G401 (cell line): ENCODE measurements at regions not wholly inside any gene's neighbourhood (a gene's known extent, or its start where the extent isn't known, plus 50 kb on each side); places are given as distances from the start of the nearest gene placed in this dataset.

Experiments used
- DNase-seq: peaks from one replicate; pipeline ENCODE4 v3.0.0-alpha.2; 2015; ENCODE audit warnings: low spot score
- in situ Hi-C: cut with HindIII; loops from 2 replicates; pipeline ENCODE4 v1.10.0; 2016; ENCODE audit warnings: low sequenced_read_pairs, mixed read lengths

GRCh38 chr17:72535779-72536178 lies 415.0 kb downstream of the SOX9 start:
- DNase-seq: no peak
- in situ Hi-C loops: no loop called here

- DNase-seq: no peak
- in situ Hi-C loops: no loop called here
These were observed 416.0 kb downstream of the SOX9 start for GRCh38 chr17:72536788-72537187.

- DNase-seq: no peak
These were observed 417.6 kb downstream of the SOX9 start for GRCh38 chr17:72538443-72538842.

GRCh38 chr17:72538901-72539352 lies 418.1 kb downstream of the SOX9 start:
- DNase-seq: peak; percentile 37
- in situ Hi-C loops: no loop called here

More at GRCh38 chr17:72538443-72538842, 417.6 kb downstream of the SOX9 start:
- in situ Hi-C loops: no loop called here

GRCh38 chr17:72539981-72540897 lies 419.4 kb downstream of the SOX9 start:
- in situ Hi-C loops: no loop called here
- peak; percentile 54 for DNase-seq

GRCh38 chr17:72542317-72542716 lies 421.5 kb downstream of the SOX9 start:
- in situ Hi-C loops: no loop called here
- no peak for DNase-seq

GRCh38 chr17:72545766-72546165 lies 424.9 kb downstream of the SOX9 start:
- in situ Hi-C loops: no loop called here
- no peak for DNase-seq

GRCh38 chr17:72553051-72553755 lies 432.4 kb downstream of the SOX9 start:
- in situ Hi-C loops: no loop called here
- DNase-seq: no peak

- in situ Hi-C loops: no loop called here
- DNase-seq: no peak
These were observed 433.7 kb downstream of the SOX9 start for GRCh38 chr17:72554508-72554907.

- DNase-seq: no peak
- in situ Hi-C loops: no loop called here
These were observed 434.2 kb downstream of the SOX9 start for GRCh38 chr17:72555052-72555451.

- in situ Hi-C loops: no loop called here
These were observed 436.4 kb downstream of the SOX9 start for GRCh38 chr17:72556944-72557826.

GRCh38 chr17:72558971-72559476 lies 438.2 kb downstream of the SOX9 start:
- in situ Hi-C loops: no loop called here
- no peak for DNase-seq

More at GRCh38 chr17:72556944-72557826, 436.4 kb downstream of the SOX9 start:
- peak; percentile 57 for DNase-seq

- in situ Hi-C loops: no loop called here
- DNase-seq: peak; percentile 66
These were observed 439.8 kb downstream of the SOX9 start for GRCh38 chr17:72560303-72561247.

GRCh38 chr17:72561266-72561665 lies 440.4 kb downstream of the SOX9 start:
- in situ Hi-C loops: no loop called here
- no peak for DNase-seq

GRCh38 chr17:72561680-72562079 lies 440.9 kb downstream of the SOX9 start:
- in situ Hi-C loops: no loop called here
- DNase-seq: no peak

GRCh38 chr17:72562615-72563188 lies 441.9 kb downstream of the SOX9 start:
- no peak for DNase-seq
- in situ Hi-C loops: no loop called here

- in situ Hi-C loops: no loop called here
- no peak for DNase-seq
These were observed 443.1 kb downstream of the SOX9 start for GRCh38 chr17:72563952-72564351.

GRCh38 chr17:72565006-72565405 lies 444.2 kb downstream of the SOX9 start:
- in situ Hi-C loops: no loop called here
- DNase-seq: no peak
